Kidney epithelial cell (primary cell): ENCODE measurements at regions not wholly inside any gene's neighbourhood (a gene's known extent, or its start where the extent isn't known, plus 50 kb on each side); places are given as distances from the start of the nearest gene placed in this dataset.

Experiments used
- DNase-seq: peaks from one replicate; pipeline ENCODE4 v3.0.0-alpha.2; 2010; ENCODE audit warnings: low read depth
- H3K27me3 ChIP-seq: 2 replicates; pipeline ENCODE4 v1.6.0; 2011; ENCODE audit warnings: low read length; ENCODE audit not compliant: control insufficient read depth, insufficient read depth
- H3K36me3 ChIP-seq: 2 replicates; pipeline ENCODE4 v1.5.1; 2011; ENCODE audit warnings: low read length; ENCODE audit not compliant: control insufficient read depth, insufficient read depth
- H3K4me3 ChIP-seq: 2 replicates; pipeline ENCODE4 v1.5.1; 2011; ENCODE audit warnings: low read depth, mild to moderate bottlenecking, control low read depth, low read length
- CTCF ChIP-seq: IDR thresholded peaks from 2 replicates; pipeline ENCODE4 v1.5.1; 2011; ENCODE audit warnings: mild to moderate bottlenecking, moderate library complexity, low read length, control low read depth, inconsistent platforms; ENCODE audit not compliant: insufficient read depth, poor library complexity, severe bottlenecking

GRCh38 chr4:187176261-187176910 is 452.7 kb upstream of the FAT1 start:
- no peaks in the 10 kb centered on the region for H3K36me3 ChIP-seq
- DNase-seq: no peak
- no peak for TF ChIP-seq CTCF
- peak overlapping the region; percentile 41 for H3K4me3 ChIP-seq
- H3K27me3 ChIP-seq: no peaks in the 10 kb centered on the region

- H3K36me3 ChIP-seq: no peaks in the 10 kb centered on the region
- TF ChIP-seq CTCF: no peak
Observed at GRCh38 chr4:187178084-187178483, 454.4 kb upstream of the FAT1 start.

GRCh38 chr4:187178587-187178986 is 454.9 kb upstream of the FAT1 start:
- TF ChIP-seq CTCF: no peak
- Histone ChIP-seq H3K27me3 (no peaks in the 10 kb centered on the region), H3K36me3 (no peaks in the 10 kb centered on the region), H3K4me3 (no peak overlapping the region)
- no peak for DNase-seq

More at GRCh38 chr4:187178084-187178483, 454.4 kb upstream of the FAT1 start:
- H3K27me3 ChIP-seq: no peaks in the 10 kb centered on the region
- DNase-seq: no peak
- no peak overlapping the region for H3K4me3 ChIP-seq

- no peak for TF ChIP-seq CTCF
- Histone ChIP-seq H3K4me3 (no peak overlapping the region), H3K36me3 (no peaks in the 10 kb centered on the region), H3K27me3 (no peaks in the 10 kb centered on the region)
- no peak for DNase-seq
Observed at GRCh38 chr4:187179086-187180058, 455.7 kb upstream of the FAT1 start.

GRCh38 chr4:187181054-187181453 is 457.4 kb upstream of the FAT1 start:
- H3K27me3 ChIP-seq: no peaks in the 10 kb centered on the region
- no peak overlapping the region for H3K4me3 ChIP-seq
- no peaks in the 10 kb centered on the region for H3K36me3 ChIP-seq
- TF ChIP-seq CTCF: no peak
- DNase-seq: no peak
